ENCODE measurements at regions not wholly inside any gene's neighbourhood (a gene's known extent, or its start where the extent isn't known, plus 50 kb on each side); places are given as distances from the start of the nearest gene placed in this dataset.

- no peak for DNase-seq
Measured at GRCh38 chr16:80171746-80172145, 369.0 kb upstream of the DYNLRB2 start.

- DNase-seq: no peak
Measured at GRCh38 chr16:80171199-80171598, 369.6 kb upstream of the DYNLRB2 start.

GRCh38 chr16:80167657-80168390 is 373.0 kb upstream of the DYNLRB2 start:
- no peak for DNase-seq

DNA sequence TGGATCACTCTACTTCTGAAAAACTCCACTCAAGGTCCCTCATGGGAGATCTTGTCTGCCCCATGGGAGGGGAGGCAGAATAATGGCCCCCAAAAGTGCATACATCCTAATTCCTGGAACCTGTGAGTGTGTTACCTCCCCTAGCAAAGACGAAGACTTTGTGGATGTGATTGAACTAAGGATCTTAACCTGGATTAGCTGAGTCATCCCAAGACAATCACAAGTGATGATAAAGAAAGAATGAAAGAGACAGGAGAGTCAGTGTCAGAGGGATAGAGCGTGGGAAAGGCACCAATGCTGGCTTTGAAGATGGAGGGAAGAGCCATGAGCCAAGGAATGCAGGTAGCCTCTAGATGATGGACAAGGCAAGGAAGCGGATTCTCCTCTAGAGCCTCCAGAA is 374.7 kb upstream of the DYNLRB2 start:
- DNase-seq: no peak

GRCh38 chr16:80164966-80165550 is 375.7 kb upstream of the DYNLRB2 start:
- DNase-seq: no peak

DNA sequence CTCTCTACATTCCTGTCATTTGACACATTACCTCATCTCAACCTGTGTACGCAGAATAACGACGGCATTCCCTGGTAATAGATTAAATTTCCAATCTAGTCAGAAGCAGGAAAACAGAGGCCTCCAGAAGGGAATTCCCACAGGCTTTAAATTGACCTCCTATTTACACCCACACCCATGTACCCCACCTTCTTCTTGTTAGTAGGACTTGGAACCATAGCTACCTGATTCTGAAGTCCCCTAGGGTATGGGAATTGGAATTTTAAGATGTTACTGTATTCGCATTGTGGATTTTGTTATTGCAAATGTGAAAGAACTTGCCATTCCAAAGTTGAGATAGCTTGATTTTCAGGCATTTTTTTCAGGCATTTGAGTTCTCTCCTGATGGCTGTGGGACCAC is 377.5 kb upstream of the DYNLRB2 start:
- DNase-seq: no peak

GRCh38 chr16:80161799-80162739 is 378.7 kb upstream of the DYNLRB2 start:
- no peak for DNase-seq

- DNase-seq: no peak
Measured at GRCh38 chr16:80158766-80159165, 382.0 kb upstream of the DYNLRB2 start.

DNA sequence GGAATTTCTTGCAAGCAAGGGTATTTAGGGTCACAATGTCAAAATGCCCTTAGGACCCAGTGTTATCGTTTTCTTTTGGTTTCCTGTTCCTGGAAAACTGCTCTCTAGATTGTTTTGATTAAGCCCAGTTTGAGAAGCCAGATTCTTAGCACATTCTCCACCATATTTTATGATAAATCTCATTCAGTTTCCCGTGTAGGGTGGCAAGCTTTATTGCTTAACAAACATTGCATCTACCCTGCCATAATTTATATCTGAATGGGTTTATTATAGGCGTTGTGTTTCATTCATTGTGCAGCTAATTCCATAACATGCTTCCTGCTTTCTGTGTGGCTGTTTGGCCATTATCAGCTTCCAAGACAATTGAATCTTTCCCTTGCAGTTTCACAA is 389.1 kb upstream of the DYNLRB2 start:
- no peak for DNase-seq

DNA sequence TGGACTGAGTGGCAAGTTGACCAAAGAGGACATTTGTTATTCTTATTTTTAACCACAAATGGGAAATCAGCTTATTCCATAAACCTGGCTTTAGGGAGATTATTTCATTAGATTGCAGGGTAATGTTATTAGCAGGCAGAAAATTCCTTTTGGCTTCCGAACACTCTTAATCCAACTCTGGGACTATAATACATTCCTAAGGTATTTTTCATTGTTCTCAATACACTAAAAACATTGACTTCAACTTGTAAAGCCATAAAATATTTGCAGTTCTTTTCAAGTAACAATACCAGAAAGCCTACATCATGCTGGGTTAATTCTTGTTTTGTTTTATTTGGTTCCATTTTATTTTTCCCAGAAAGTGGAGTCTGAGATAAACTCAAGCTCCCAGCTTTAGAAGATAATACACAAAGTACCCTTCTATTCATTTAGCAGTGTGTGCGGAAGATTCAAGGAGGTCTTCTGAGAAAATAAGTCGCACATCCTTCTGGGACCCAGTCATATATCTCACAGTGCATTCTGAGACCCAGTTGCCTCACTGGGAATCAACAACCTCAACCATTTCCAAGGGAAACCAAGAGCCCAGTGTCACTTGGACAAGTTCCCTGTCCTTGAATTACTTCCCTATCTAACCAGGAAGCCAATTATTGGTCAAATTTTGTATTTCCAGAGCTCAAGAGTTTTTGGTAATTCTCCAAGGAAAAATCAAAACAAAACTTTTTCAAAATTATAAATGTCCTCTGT is 389.6 kb upstream of the DYNLRB2 start:
- DNase-seq: no peak

DNA sequence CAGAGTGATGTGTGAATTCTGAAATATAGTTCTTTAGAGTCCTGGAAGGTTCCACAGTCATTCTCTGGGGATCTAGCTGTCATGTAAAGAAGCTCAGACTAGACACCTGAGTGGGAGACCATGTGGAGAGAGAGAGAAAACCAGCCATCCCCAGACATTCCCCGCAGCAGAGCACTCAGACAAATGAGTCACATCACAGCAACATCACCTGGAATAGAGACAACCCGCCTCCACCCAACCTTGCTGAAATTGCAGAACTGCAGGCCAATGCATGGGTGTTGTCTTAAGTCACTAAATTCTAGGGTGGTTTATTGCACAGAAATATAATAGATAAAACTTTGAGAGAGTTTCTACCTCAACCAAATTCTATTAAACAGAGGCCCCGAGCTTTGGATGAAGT is 392.0 kb upstream of the DYNLRB2 start:
- no peak for DNase-seq

GRCh38 chr16:80147026-80147655 is 393.7 kb upstream of the DYNLRB2 start:
- no peak for DNase-seq

DNA sequence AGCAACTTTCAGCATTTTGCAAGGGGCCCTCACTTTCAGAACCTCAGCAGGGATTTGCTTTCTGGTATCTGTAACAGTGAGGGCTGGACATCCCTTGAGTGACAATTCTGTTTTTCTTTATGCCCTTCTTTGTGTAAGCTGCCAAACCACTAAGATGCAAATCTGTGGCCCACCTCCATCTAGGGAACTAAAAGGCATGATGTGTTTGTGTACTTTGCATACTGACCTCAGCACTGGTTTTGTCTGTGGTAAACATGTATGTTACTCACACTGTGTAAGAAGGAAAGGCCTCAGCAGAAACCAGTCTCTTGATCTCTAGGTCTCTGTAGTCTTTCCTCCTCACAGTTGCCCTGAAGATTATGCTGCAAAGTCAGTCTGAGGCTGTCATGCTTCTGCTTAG is 396.6 kb upstream of the DYNLRB2 start:
- DNase-seq: no peak

- DNase-seq: no peak
Measured at GRCh38 chr16:80142940-80143339, 397.9 kb upstream of the DYNLRB2 start.

DNA sequence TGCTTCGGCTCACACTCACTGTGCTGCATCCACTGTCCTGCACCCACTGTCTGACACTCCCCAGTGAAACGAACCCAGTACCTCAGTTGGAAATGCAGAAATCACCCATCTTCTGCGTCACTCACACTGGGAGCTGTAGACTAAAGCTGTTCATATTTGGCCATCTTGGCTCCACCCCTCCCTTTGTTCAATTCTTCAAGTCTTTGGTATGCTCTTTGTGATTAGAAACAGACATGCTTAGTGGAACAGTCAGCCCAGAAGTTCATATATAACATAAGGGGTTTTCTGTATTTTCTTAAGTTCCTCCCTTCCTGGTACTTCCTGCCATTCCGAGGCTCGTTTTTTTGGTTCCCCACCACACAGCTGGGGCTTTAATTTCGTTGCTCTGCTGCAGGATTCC is 398.5 kb upstream of the DYNLRB2 start:
- no peak for DNase-seq

GRCh38 chr16:80129791-80130190 is 411.0 kb upstream of the DYNLRB2 start:
- DNase-seq: no peak

GRCh38 chr16:80125677-80126076 is 415.1 kb upstream of the DYNLRB2 start:
- no peak for DNase-seq

GRCh38 chr16:80123189-80123588 is 417.6 kb upstream of the DYNLRB2 start:
- no peak for DNase-seq

DNA sequence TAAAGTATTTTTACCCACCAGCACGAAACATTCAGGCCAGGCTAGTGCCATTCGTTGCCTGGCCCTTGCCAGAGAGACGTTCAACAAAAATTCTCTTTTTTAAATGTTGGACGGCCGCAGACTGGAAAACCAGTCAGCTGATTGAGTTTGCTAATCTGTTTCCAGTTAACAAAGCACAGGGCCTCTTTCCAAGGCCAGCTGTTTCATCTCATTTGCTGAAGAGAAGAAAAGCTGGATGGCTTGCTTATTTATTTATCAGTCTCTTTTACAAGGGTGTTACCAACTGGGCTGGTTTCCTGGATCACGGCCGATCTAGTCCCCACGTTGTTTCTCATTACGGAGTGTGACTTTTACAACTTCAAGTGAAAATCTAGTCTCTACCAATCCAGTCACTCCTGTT is 418.7 kb upstream of the DYNLRB2 start:
- DNase-seq: no peak

DNA sequence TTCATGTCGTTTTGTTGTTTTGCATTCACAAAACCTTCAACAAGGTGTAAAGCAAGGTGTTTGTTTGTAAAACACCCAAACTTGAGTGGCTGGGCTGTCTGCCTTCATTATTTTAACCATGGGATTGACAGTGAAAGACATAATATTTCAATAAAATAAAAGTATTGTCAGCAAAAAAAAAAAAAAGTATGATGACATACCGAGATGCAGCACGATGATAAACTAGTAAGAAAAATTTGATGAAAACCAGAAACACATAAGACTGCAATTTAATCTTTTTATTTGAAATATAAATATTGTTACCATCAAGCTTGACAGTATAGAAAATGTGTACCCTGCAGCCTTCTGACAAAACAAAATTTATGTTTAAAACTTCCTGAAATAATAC is 419.3 kb upstream of the DYNLRB2 start:
- DNase-seq: no peak

DNA sequence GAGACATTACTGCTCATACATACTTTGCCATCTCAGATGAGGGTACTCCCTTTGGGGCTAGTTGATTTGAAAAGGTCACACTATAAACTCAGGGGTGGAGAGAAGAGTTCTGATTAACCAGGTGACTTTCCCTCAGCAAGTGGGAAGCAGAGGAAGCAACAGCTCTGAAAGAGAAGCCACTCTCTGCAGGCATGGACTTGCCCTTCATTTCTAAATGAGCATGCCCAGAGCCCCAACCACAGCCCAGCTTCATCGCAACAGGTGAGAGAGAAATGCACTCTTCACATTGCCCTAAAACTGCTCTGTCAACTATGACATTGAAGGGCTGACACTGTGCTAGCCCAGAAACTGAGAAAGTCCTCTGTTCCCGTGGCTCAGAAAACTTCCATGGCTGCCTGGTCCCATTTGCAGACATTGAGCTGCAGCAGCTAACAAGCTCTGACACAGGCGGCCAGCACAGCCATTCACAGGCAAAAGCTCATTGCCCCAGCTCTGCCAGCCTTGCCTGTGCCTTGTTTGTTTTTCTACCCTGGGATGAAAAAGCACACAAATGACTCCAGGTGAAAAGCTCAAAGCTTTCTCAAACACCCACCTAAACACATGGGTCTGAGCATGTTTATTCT is 419.8 kb upstream of the DYNLRB2 start:
- no peak for DNase-seq

GRCh38 chr16:80117556-80118130 is 423.1 kb upstream of the DYNLRB2 start:
- no peak for DNase-seq

Measured in effector CD4-positive, alpha-beta T cell (primary cell).